Duodenal mucosa (tissue), 2 donors: ENCODE measurements at regions not wholly inside any gene's neighbourhood (a gene's known extent, or its start where the extent isn't known, plus 50 kb on each side); places are given as distances from the start of the nearest gene placed in this dataset.

Experiments
- H3K27ac ChIP-seq: one replicate; pipeline ENCODE4 v1.7.0; 2013; ENCODE audit warnings: low read depth, low read length
- H3K27me3 ChIP-seq, 2 donors: one replicate each; pipeline ENCODE4 v1.7.0; 2013; ENCODE audit warnings: low read length in 2 of 2, control low read depth in 1 of 2; ENCODE audit not compliant: insufficient read depth in 2 of 2, control insufficient read depth in 1 of 2
- H3K36me3 ChIP-seq, 2 donors: one replicate each; pipeline ENCODE4 v1.7.0; 2013; ENCODE audit warnings: low read length in 2 of 2, control low read depth in 1 of 2; ENCODE audit not compliant: insufficient read depth in 2 of 2, control insufficient read depth in 1 of 2
- H3K4me1 ChIP-seq, 2 donors: one replicate each; pipeline ENCODE4 v1.7.0; 2013; ENCODE audit warnings: low read length in 2 of 2, control low read depth in 1 of 2; ENCODE audit not compliant: insufficient read depth in 2 of 2, control insufficient read depth in 1 of 2
- H3K4me3 ChIP-seq, 2 donors: one replicate each; pipeline ENCODE4 v1.7.0; 2013; ENCODE audit warnings: low read length in 2 of 2, low read depth in 1 of 2
- H3K9ac ChIP-seq, 2 donors: one replicate each; pipeline ENCODE4 v1.7.0; 2013; ENCODE audit warnings: low read length in 2 of 2, low read depth in 1 of 2
- H3K9me3 ChIP-seq, 2 donors: one replicate each; pipeline ENCODE4 v1.7.0; 2013; ENCODE audit warnings: low read length in 2 of 2, control low read depth in 1 of 2; ENCODE audit not compliant: control insufficient read depth in 1 of 2

- no peak overlapping the region for H3K27ac ChIP-seq
- H3K36me3 ChIP-seq, result no peaks in the 10 kb centered on the region
- H3K27me3 ChIP-seq, result no peaks in the 10 kb centered on the region
- no peaks in the 10 kb centered on the region for H3K4me1 ChIP-seq
- peaks cover 0 to 5% of the 10 kb centered on the region in 2 donors for H3K9me3 ChIP-seq
- no peak overlapping the region for H3K4me3 ChIP-seq
- no peak overlapping the region for H3K9ac ChIP-seq
Measured at GRCh38 chr12:14283489-14284144, 81.9 kb upstream of the ATF7IP start.

- no peak overlapping the region for H3K4me3 ChIP-seq
- H3K9me3 ChIP-seq, result peaks cover 3 to 9% of the 10 kb centered on the region in 2 donors
- H3K9ac ChIP-seq, result no peak overlapping the region
- H3K27ac ChIP-seq, result no peak overlapping the region
- no peaks in the 10 kb centered on the region for H3K4me1 ChIP-seq
- no peaks in the 10 kb centered on the region for H3K27me3 ChIP-seq
- no peaks in the 10 kb centered on the region for H3K36me3 ChIP-seq
Measured at GRCh38 chr12:14284184-14284722, 81.2 kb upstream of the ATF7IP start.

DNA sequence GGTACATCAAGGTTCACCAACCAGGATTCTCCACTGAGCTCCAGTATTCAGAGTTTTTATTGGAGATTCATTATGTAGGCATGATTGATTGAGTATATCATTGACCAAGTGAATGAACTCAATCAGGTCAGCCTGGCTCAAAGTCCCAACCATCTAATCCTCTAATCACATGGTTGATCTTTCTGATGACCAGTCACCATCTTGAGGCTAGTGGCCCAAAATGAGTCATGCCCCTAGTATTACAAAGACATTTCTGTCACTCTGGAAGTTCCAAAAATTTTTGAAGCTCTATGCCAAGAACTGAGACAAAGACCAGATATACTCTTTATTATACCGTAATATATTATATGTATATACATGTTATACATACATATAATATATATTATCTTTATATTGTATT is 75.9 kb upstream of the ATF7IP start:
- H3K9me3 ChIP-seq, result peaks cover 7 to 13% of the 10 kb centered on the region in 2 donors
- H3K27me3 ChIP-seq, result no peaks in the 10 kb centered on the region
- no peaks in the 10 kb centered on the region for H3K36me3 ChIP-seq
- H3K9ac ChIP-seq, result no peak overlapping the region
- H3K27ac ChIP-seq, result no peak overlapping the region
- no peak overlapping the region for H3K4me3 ChIP-seq
- H3K4me1 ChIP-seq, result no peaks in the 10 kb centered on the region

DNA sequence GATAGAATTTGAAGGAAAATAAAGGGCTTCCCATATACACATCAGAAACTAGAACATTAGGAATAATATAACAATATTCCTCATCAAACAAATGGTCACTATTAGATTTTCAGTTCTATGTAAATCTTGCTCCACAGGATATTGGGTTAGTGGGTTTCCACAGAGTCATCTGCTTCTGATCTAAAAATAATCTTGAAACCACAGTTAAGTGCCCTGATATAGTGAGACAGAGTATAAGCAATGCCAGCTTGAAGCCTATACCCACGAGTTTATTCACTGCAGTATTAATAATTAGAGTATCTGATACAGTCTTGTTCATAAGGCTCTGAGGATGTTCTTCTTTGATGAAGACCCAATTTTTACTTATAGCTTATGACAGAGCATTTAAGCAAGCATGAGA is 74.5 kb upstream of the ATF7IP start:
- peaks cover 7 to 13% of the 10 kb centered on the region in 2 donors for H3K9me3 ChIP-seq
- no peak overlapping the region for H3K27ac ChIP-seq
- no peak overlapping the region for H3K4me3 ChIP-seq
- no peak overlapping the region for H3K9ac ChIP-seq
- no peaks in the 10 kb centered on the region for H3K27me3 ChIP-seq
- H3K36me3 ChIP-seq, result no peaks in the 10 kb centered on the region
- H3K4me1 ChIP-seq, result no peaks in the 10 kb centered on the region

GRCh38 chr12:14303661-14304155 is 61.8 kb upstream of the ATF7IP start:
- H3K9ac ChIP-seq, result no peak overlapping the region
- no peak overlapping the region for H3K4me3 ChIP-seq
- H3K27me3 ChIP-seq, result no peaks in the 10 kb centered on the region
- no peaks in the 10 kb centered on the region for H3K9me3 ChIP-seq
- no peak overlapping the region for H3K27ac ChIP-seq
- H3K4me1 ChIP-seq, result no peaks in the 10 kb centered on the region
- H3K36me3 ChIP-seq, result no peaks in the 10 kb centered on the region

DNA sequence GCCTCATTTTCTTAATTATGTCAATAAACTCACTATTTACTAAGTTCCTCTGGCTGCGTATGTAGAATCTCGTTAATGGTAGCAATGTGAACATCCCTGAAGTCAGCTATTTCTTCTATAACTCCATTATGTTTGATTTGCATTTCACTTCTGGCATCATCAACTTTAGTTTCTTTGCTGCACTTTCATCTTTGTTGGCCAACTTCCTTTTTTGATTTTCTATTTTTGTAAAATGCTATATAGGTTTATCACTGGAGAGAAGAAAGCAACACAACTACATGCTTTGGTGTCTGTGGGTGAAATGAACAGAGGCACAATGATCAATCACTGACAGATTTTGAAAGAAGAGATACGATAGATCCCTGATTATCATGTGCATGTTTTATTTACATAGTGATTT is 58.5 kb upstream of the ATF7IP start:
- Histone ChIP-seq H3K9ac (no peak overlapping the region), H3K4me1 (no peaks in the 10 kb centered on the region), H3K36me3 (no peaks in the 10 kb centered on the region), H3K9me3 (no peaks in the 10 kb centered on the region), H3K27ac (no peak overlapping the region), H3K4me3 (no peak overlapping the region), H3K27me3 (no peaks in the 10 kb centered on the region)

GRCh38 chr12:14308516-14308915 is 57.0 kb upstream of the ATF7IP start:
- Histone ChIP-seq H3K36me3 (no peaks in the 10 kb centered on the region), H3K9ac (no peak overlapping the region), H3K4me3 (no peak overlapping the region), H3K27ac (no peak overlapping the region), H3K4me1 (no peaks in the 10 kb centered on the region), H3K9me3 (no peaks in the 10 kb centered on the region), H3K27me3 (no peaks in the 10 kb centered on the region)

- H3K9ac ChIP-seq, result no peak overlapping the region
- H3K9me3 ChIP-seq, result no peaks in the 10 kb centered on the region
- H3K27ac ChIP-seq, result no peak overlapping the region
- no peak overlapping the region for H3K4me3 ChIP-seq
- H3K27me3 ChIP-seq, result no peaks in the 10 kb centered on the region
- no peaks in the 10 kb centered on the region for H3K4me1 ChIP-seq
- H3K36me3 ChIP-seq, result no peaks in the 10 kb centered on the region
Measured at GRCh38 chr12:14310866-14311265, 54.6 kb upstream of the ATF7IP start.

DNA sequence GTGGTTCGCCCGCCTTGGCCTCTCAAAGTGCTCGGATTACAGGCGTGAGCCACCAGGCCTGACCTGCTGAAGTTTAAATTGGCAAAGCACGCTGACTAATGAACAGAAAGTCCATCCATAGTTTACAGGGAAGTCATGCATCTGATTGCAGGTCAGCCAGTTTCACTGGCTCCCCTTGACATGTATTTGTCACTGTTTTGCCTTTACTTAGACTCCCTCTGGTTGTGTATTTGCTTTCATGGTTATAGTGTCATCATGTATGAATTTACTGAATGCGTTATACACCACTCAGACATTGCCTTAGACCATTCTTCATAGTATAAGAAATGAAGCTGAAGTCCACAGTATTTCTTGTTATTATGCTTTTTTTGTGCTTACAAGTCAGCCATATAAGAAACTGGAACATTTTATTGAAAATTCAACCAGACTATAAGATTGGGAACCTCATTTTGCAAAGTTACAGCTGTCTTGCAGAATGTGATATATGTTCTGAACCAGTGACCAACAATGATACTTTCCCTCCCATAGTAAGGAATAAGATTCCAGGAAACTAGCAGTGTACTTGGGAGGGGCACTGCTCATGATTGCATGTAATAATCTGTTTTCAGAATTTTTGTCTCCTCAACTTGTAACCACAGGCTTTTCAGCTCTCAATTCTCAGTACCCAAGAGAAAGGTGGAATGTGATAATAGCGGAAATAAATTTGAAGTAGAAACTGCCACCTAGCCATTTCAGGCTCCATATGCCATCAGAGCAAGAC is 51.9 kb upstream of the ATF7IP start:
- H3K4me1 ChIP-seq, result no peaks in the 10 kb centered on the region
- H3K36me3 ChIP-seq, result no peaks in the 10 kb centered on the region
- no peaks in the 10 kb centered on the region for H3K9me3 ChIP-seq
- H3K27me3 ChIP-seq, result no peaks in the 10 kb centered on the region
- H3K9ac ChIP-seq, result no peak overlapping the region
- no peak overlapping the region for H3K4me3 ChIP-seq
- no peak overlapping the region for H3K27ac ChIP-seq

- H3K27me3 ChIP-seq, result no peaks in the 10 kb centered on the region
- no peaks in the 10 kb centered on the region for H3K4me1 ChIP-seq
- no peaks in the 10 kb centered on the region for H3K36me3 ChIP-seq
- no peaks in the 10 kb centered on the region for H3K9me3 ChIP-seq
- no peak overlapping the region for H3K27ac ChIP-seq
- H3K9ac ChIP-seq, result no peak overlapping the region
- H3K4me3 ChIP-seq, result no peak overlapping the region
Measured at GRCh38 chr12:14314801-14315200, 50.7 kb upstream of the ATF7IP start.
